ENCODE measurements at regions not wholly inside any gene's neighbourhood (a gene's known extent, or its start where the extent isn't known, plus 50 kb on each side); places are given as distances from the start of the nearest gene placed in this dataset.

DNA sequence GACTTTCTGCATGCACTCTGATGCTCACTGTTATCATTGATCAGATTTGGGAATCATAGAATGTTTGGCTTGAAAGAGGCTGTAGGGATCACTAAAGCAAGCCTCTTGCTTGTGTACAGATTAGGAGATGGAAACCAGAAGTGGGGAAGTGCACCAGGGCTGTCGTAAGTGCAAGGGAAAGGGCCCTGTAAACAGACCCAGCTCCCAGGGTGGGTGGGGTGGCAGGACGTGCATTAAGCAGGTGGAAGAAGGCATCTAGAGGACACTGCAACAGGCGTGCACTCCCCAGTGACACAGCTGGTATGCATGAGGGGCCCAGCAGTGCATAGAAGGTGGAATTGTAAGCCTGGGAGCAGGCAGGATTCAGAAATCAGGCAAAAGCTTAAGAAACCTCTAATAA lies 58.0 kb upstream of the SLC7A14 start:
- no peak for DNase-seq

DNA sequence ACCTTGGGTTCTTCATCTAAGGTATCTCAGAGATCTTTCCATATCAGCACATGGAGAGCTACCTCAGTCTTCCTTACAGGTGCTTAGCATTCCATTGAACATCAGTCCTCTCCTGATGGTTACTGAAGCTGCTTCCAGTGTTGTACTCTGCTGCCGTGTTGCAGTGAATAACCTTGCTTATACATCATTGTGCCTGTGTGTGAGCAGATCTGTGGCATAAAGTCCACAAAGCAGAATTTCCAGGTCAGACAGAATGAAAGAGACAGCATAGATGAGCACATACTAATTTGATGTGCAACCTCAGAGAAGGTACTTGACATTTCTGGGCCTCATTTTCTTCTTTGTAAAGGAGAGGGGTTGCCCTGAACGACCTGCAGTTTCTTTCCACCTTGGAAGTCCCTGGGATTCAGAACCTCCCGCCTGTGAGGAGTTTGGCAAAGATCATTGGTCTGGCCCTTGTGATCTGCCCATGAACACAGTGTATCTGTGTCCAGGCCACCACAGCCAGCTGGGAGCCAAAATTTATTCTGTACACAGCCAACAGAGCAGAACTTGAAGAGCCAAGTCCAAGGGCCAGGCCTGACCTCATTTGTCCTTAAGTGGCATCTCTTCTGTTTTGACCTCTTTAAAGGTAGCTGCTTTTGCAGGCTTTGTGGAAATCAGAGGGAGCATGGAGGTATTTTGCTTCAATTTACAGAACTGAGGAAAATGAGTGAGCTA lies 57.2 kb upstream of the SLC7A14 start:
- no peak for DNase-seq

DNA sequence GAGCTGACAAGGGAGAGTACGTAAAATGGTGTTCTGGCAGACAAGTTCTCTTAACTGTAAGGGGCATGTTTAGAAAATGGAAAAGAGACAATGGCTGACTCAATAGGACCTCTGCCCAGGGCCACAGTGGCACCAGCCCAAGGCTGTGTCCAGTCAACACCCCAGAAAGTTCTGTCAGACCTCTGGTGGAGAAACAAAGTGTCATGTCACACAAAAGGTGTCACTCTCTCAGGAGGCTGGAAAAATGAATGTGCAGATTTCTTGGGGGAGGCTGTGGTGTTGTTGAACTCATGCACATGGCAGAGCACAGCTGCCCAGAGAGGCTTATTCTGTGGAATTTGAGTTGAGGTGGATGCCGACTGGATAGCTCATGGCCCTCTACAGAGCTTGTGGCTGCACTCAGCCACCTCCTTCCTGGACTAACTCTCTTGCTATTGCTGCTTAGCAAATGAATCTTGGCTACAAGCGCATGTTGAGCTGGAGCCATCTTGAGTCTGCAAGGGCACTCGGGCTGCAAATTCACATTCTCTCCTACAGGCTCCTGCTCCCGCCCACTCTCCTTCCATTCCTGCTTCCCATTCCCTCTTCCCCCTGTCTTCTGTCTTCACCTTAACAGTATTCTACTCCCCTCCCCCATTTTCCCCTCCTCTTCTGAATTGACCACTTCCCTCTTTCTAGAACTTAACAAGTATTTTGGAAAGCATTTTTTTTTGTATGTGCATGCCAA lies 55.8 kb upstream of the SLC7A14 start:
- DNase-seq: no peak

DNA sequence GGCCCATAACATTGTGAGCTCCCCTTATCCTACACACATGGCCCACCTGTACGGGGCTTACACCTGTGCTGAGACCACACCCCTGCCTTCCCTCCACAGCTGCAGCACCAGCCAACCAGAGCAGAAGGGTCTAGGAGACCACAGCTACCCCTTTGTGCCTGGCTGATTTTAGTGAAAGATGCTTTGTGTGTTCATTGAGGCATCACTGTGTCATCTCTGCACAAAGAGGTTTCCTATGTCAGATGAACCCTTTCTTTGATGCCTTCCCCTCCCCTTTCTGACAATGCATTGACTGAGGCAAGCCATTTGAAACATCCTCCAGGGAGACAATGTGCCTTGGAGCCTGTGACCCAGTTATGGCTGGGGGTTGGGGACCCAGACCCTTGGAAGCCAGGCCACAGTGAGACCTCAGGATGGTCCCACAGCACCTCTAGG lies 54.9 kb upstream of the SLC7A14 start:
- DNase-seq: no peak

DNA sequence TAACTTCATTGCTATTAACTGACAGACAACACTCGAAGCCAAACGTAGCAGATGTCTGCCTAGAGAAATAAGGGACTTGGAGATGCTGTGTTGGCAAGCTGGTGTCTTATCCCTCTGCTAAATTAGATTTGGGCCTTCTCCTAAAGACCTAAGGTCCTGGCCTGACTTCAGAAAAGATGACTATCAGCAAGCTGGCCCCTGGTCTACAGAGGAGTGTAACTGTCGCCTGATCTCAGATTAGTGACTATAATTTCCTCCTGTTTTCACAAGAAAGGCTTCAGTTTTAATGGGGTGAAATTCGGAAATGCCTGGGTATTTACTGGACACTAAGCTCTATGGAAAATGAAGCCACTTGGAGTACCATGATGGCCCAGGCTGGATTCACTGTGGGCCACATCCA lies 53.1 kb upstream of the SLC7A14 start:
- no peak for DNase-seq

DNA sequence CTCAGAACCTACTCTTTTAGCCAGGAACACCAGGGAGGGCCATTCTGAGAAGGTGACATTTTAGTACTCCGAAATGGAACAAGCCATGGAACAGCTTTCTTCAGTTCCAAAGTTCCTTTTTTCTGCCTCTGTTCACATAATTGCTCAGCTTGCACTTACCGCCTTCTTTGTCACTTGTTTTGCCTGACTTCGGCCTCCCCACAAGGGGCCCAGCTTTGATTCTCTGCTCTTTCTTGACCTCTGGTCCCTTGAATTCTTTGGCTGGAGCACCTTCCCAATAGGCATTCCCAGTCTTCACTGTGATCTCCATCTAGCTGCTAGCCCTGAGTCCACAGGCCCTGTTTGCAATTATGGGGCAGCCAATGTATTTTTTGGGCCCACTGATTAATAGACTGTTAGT lies 51.4 kb upstream of the SLC7A14 start:
- no peak for DNase-seq

DNA sequence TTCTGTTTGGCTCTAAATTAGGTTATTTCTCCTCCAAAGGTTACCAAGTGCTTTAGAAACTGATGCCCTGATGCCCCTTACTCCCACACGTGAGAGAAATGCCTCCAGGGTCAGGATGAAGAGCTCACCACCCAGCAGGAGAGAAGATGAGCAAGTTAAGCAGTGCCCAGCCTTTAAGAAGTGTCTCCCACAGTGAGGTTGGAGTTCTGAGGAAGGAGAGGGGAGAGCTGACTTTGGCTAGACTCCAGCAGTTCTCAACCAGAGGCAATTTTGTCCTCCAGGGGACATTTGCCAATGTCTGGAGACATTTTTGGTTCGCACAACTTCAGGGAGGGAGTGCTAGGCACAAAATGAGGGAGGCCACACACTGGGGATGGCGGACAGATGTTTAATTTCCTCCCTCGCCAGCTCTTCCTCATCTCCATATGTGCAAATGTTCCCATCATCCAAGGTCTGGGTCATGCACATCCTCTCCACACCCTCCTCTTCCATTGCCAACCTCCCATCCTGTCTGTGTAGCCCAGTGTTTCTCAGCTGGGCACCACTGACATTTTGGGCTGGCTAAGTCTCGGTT lies 50.6 kb upstream of the SLC7A14 start:
- DNase-seq: no peak
